Keratinocyte (primary cell): ENCODE measurements at regions not wholly inside any gene's neighbourhood (a gene's known extent, or its start where the extent isn't known, plus 50 kb on each side); places are given as distances from the start of the nearest gene placed in this dataset.

ENCODE experiments used
- EZH2 ChIP-seq: IDR thresholded peaks from one replicate; pipeline ENCODE4 v1.6.1; 2012; ENCODE audit warnings: inconsistent platforms, mild to moderate bottlenecking, low read length, moderate library complexity
- TF ChIP-seq, protein P1 (sequence below), 3 experiments: IDR thresholded peaks in 1 of 3; conservative IDR thresholded peaks in 1 of 3; optimal IDR thresholded peaks in 1 of 3; 2 replicates in 2 of 3; 3 replicates in 1 of 3; pipeline versions ENCODE3 to v1.5.1; 2011; ENCODE audit warnings: low read length in 3 of 3, mild to moderate bottlenecking in 3 of 3, moderate library complexity in 2 of 3, control low read depth in 1 of 3, inconsistent platforms in 1 of 3; ENCODE audit not compliant: insufficient read depth in 2 of 3; ENCODE audit errors: extremely low read depth in 1 of 3

DNA sequence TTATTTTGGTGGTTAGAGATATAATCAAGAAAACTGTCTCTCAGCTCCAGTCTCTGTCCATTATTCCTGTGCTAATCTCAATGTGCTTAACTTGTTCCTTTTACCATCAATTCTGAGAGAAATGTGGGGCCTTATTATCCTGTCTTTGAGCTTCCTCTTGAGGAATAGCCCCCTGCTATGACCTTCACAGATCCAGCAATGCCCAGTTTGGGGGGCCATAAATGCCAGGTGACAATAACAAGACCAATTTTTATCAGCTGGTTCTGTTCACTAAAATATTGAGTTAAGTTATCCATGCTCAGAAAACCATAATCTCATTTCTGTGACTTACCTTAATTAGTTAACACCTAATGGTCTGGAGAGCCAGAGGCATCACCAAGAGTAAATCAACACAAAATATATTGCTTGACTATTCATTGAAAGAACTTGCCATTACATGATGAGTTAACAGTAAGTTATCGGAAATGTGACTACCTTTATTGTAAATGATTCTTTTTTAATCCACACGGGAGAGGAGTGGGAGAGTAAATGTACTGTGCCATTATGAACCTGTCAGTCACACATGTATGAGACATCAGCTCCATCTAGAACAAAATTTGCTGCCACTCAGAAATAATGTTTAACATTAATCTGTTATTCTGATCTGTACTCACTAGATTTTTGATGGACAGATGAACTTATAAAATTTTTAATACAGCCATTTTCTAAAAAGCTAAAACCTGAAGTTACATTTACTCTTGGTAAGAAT lies 149.7 kb downstream of the ID4 start:
- TF ChIP-seq, protein P1, sequence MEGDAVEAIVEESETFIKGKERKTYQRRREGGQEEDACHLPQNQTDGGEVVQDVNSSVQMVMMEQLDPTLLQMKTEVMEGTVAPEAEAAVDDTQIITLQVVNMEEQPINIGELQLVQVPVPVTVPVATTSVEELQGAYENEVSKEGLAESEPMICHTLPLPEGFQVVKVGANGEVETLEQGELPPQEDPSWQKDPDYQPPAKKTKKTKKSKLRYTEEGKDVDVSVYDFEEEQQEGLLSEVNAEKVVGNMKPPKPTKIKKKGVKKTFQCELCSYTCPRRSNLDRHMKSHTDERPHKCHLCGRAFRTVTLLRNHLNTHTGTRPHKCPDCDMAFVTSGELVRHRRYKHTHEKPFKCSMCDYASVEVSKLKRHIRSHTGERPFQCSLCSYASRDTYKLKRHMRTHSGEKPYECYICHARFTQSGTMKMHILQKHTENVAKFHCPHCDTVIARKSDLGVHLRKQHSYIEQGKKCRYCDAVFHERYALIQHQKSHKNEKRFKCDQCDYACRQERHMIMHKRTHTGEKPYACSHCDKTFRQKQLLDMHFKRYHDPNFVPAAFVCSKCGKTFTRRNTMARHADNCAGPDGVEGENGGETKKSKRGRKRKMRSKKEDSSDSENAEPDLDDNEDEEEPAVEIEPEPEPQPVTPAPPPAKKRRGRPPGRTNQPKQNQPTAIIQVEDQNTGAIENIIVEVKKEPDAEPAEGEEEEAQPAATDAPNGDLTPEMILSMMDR (optimal IDR thresholded peaks at IDR 0.05 in 1 of 3, IDR thresholded peaks at IDR 0.05 in 1 of 3, conservative IDR thresholded peaks at IDR 0.05 in 1 of 3; ENCODE audit: extremely low read depth in 1 of 3, insufficient read depth in 2 of 3, low read length in 3 of 3), result no peak
- TF ChIP-seq EZH2, result no peak
